Vagina (tissue), 2 donors: ENCODE measurements at regions not wholly inside any gene's neighbourhood (a gene's known extent, or its start where the extent isn't known, plus 50 kb on each side); places are given as distances from the start of the nearest gene placed in this dataset.

Experiments
- DNase-seq, 2 donors: peaks; one replicate each; pipeline ENCODE4 v3.0.0-alpha.2; 2017; ENCODE audit errors: extremely low spot score in 2 of 2
- H3K27ac ChIP-seq: fragments of 200-600 bp; sonication (generic); one replicate; pipeline ENCODE4 v1.5.1; 2019
- H3K27me3 ChIP-seq: fragments of 200-600 bp; sonication (generic); one replicate; pipeline ENCODE4 v1.5.1; 2019
- H3K36me3 ChIP-seq, 2 donors: fragments of 200-600 bp; sonication (generic); one replicate each; pipeline ENCODE4 v1.5.1; 2017 to 2019
- H3K4me1 ChIP-seq: fragments of 200-600 bp; sonication (generic); one replicate; pipeline ENCODE4 v1.5.1; 2019
- H3K4me3 ChIP-seq, 2 donors: fragments of 200-600 bp; sonication (generic); 1 replicate in 1 of 2; 2 replicates in 1 of 2; pipeline ENCODE4 v1.5.1; 2016 to 2019
- H3K9me3 ChIP-seq: fragments of 200-600 bp; sonication (generic); one replicate; pipeline ENCODE4 v1.5.1; 2019
- CTCF ChIP-seq, 3 experiments: fragments of 450-650 bp in 2 of 3; fragments of 200-600 bp in 1 of 3; sonication (generic) in 1 of 3; IDR thresholded peaks; one replicate each; pipeline ENCODE4 v1.5.1; 2017 to 2019; ENCODE audit warnings: antibody characterized with exemption in 3 of 3, mild to moderate bottlenecking in 2 of 3, moderate library complexity in 2 of 3
- POLR2A ChIP-seq, 2 donors: fragments of 450-650 bp; IDR thresholded peaks; one replicate each; pipeline ENCODE4 v1.6.1; 2017; ENCODE audit warnings: antibody characterized with exemption in 2 of 2, mild to moderate bottlenecking in 2 of 2, moderate library complexity in 2 of 2
- POLR2AphosphoS5 ChIP-seq, 2 donors: sonication (generic); formaldehyde crosslinking; IDR thresholded peaks; one replicate each; pipeline ENCODE4 v1.9.0; 2017; ENCODE audit warnings: antibody characterized with exemption in 2 of 2, mild to moderate bottlenecking in 2 of 2, low read depth in 1 of 2; ENCODE audit not compliant: insufficient read depth in 1 of 2
- intact Hi-C: fragments of 100-400 bp; cut with DNase I; formaldehyde crosslinking; loops from one replicate; pipeline ENCODE4 v1.15.1; 2023

GRCh38 chr5:74237571-74238145 lies 402.9 kb downstream of the ENC1 start:
- Histone ChIP-seq H3K36me3 (no peaks in the 10 kb centered on the region), H3K4me3 (no peak overlapping the region), H3K4me1 (peaks cover 16% of the 10 kb centered on the region), H3K27me3 (no peaks in the 10 kb centered on the region), H3K9me3 (no peaks in the 10 kb centered on the region), H3K27ac (no peak overlapping the region)
- TF ChIP-seq POLR2A (IDR thresholded peaks at IDR 0.05) = no peak
- TF ChIP-seq POLR2AphosphoS5 (IDR thresholded peaks at IDR 0.05; ENCODE audit: insufficient read depth in 1 of 2, low read depth in 1 of 2) = no peak
- TF ChIP-seq CTCF (IDR thresholded peaks at IDR 0.05) = no peak
- DNase-seq = no peak
- intact Hi-C loops = no loop called here

- no peak overlapping the region for H3K27ac ChIP-seq
- no peaks in the 10 kb centered on the region for H3K9me3 ChIP-seq
- no peak overlapping the region for H3K4me3 ChIP-seq
- TF ChIP-seq POLR2A (IDR thresholded peaks at IDR 0.05) (no peak), POLR2AphosphoS5 (IDR thresholded peaks at IDR 0.05; ENCODE audit: insufficient read depth in 1 of 2, low read depth in 1 of 2) (no peak), CTCF (IDR thresholded peaks at IDR 0.05) (no peak)
- no peaks in the 10 kb centered on the region for H3K36me3 ChIP-seq
- H3K27me3 ChIP-seq = no peaks in the 10 kb centered on the region
- DNase-seq = no peak
- intact Hi-C loops = no loop called here
- H3K4me1 ChIP-seq = no peaks in the 10 kb centered on the region
Observed at GRCh38 chr5:74235552-74235951, 405.0 kb downstream of the ENC1 start.

GRCh38 chr5:74233571-74233970 lies 407.0 kb downstream of the ENC1 start:
- TF ChIP-seq CTCF (IDR thresholded peaks at IDR 0.05) (no peak), POLR2A (IDR thresholded peaks at IDR 0.05) (no peak), POLR2AphosphoS5 (IDR thresholded peaks at IDR 0.05; ENCODE audit: insufficient read depth in 1 of 2, low read depth in 1 of 2) (no peak)
- Histone ChIP-seq H3K36me3 (no peaks in the 10 kb centered on the region), H3K4me1 (no peaks in the 10 kb centered on the region), H3K4me3 (no peak overlapping the region), H3K27me3 (no peaks in the 10 kb centered on the region), H3K9me3 (no peaks in the 10 kb centered on the region), H3K27ac (no peak overlapping the region)
- no peak for DNase-seq
- intact Hi-C loops = no loop called here

GRCh38 chr5:74233091-74233490 lies 407.4 kb downstream of the ENC1 start:
- DNase-seq = no peak
- no peaks in the 10 kb centered on the region for H3K9me3 ChIP-seq
- H3K27me3 ChIP-seq = no peaks in the 10 kb centered on the region
- H3K36me3 ChIP-seq = no peaks in the 10 kb centered on the region
- no peak overlapping the region for H3K4me3 ChIP-seq
- intact Hi-C loops = no loop called here
- no peak for TF ChIP-seq POLR2A (IDR thresholded peaks at IDR 0.05)
- TF ChIP-seq POLR2AphosphoS5 (IDR thresholded peaks at IDR 0.05; ENCODE audit: insufficient read depth in 1 of 2, low read depth in 1 of 2) = no peak
- TF ChIP-seq CTCF (IDR thresholded peaks at IDR 0.05) = no peak
- no peaks in the 10 kb centered on the region for H3K4me1 ChIP-seq
- H3K27ac ChIP-seq = no peak overlapping the region

- no peak overlapping the region for H3K27ac ChIP-seq
- intact Hi-C loops = no loop called here
- no peaks in the 10 kb centered on the region for H3K27me3 ChIP-seq
- no peaks in the 10 kb centered on the region for H3K9me3 ChIP-seq
- H3K4me3 ChIP-seq = no peak overlapping the region
- no peak for TF ChIP-seq POLR2A (IDR thresholded peaks at IDR 0.05)
- no peak for TF ChIP-seq POLR2AphosphoS5 (IDR thresholded peaks at IDR 0.05; ENCODE audit: insufficient read depth in 1 of 2, low read depth in 1 of 2)
- no peak for TF ChIP-seq CTCF (IDR thresholded peaks at IDR 0.05)
- DNase-seq = no peak
- H3K4me1 ChIP-seq = no peaks in the 10 kb centered on the region
- no peaks in the 10 kb centered on the region for H3K36me3 ChIP-seq
Observed at GRCh38 chr5:74232276-74232675, 408.3 kb downstream of the ENC1 start.
